Right atrium auricular region (tissue), 2 donors: ENCODE measurements at regions not wholly inside any gene's neighbourhood (a gene's known extent, or its start where the extent isn't known, plus 50 kb on each side); places are given as distances from the start of the nearest gene placed in this dataset.

Source experiments
- DNase-seq: peaks from one replicate; pipeline ENCODE4 v3.0.0-alpha.2; 2019; ENCODE audit warnings: low spot score
- H3K27ac ChIP-seq, 2 donors: fragments of 200-600 bp; sonication (generic); 1 replicate in 1 of 2; 2 replicates in 1 of 2; pipeline ENCODE4 v1.5.1; 2016 to 2019
- H3K27me3 ChIP-seq, 2 donors: fragments of 200-600 bp; sonication (generic); one replicate each; pipeline versions ENCODE4 v1.5.1 to v1.6.0; 2017 to 2019
- H3K36me3 ChIP-seq: fragments of 200-600 bp; sonication (generic); one replicate; pipeline ENCODE4 v1.5.1; 2016
- H3K4me1 ChIP-seq, 2 donors: fragments of 200-600 bp; sonication (generic); one replicate each; pipeline versions ENCODE4 v1.5.1 to v1.6.0; 2017 to 2019
- H3K4me3 ChIP-seq, 2 donors: fragments of 200-600 bp; sonication (generic); 1 replicate in 1 of 2; 2 replicates in 1 of 2; pipeline ENCODE4 v1.5.1; 2017 to 2019; ENCODE audit warnings: mild to moderate bottlenecking in 1 of 2, moderate library complexity in 1 of 2
- H3K9me3 ChIP-seq, 2 donors: fragments of 200-600 bp; sonication (generic); one replicate each; pipeline ENCODE4 v1.5.1; 2019
- CTCF ChIP-seq, 2 donors: fragments of 200-600 bp; sonication (generic); IDR thresholded peaks; one replicate each; pipeline ENCODE4 v1.5.1; 2019; ENCODE audit warnings: antibody characterized with exemption in 2 of 2

- Histone ChIP-seq H3K4me1 (no peaks in the 10 kb centered on the region), H3K4me3 (no peak overlapping the region), H3K27ac (no peak overlapping the region), H3K36me3 (no peaks in the 10 kb centered on the region), H3K9me3 (no peaks in the 10 kb centered on the region), H3K27me3 (no peaks in the 10 kb centered on the region)
- no peak for TF ChIP-seq CTCF (IDR thresholded peaks at IDR 0.05)
- no peak for DNase-seq
These were observed 1612.7 kb upstream of the ACO1 start for GRCh38 chr9:30771760-30772159.

GRCh38 chr9:30773427-30773826, 1611.0 kb upstream of the ACO1 start:
- Histone ChIP-seq H3K36me3 (no peaks in the 10 kb centered on the region), H3K4me1 (no peaks in the 10 kb centered on the region), H3K27ac (no peak overlapping the region), H3K27me3 (no peaks in the 10 kb centered on the region), H3K9me3 (no peaks in the 10 kb centered on the region), H3K4me3 (no peak overlapping the region)
- DNase-seq, result no peak
- no peak for TF ChIP-seq CTCF (IDR thresholded peaks at IDR 0.05)

- Histone ChIP-seq H3K27ac (no peak overlapping the region), H3K9me3 (no peaks in the 10 kb centered on the region), H3K27me3 (no peaks in the 10 kb centered on the region), H3K4me3 (no peak overlapping the region), H3K4me1 (no peaks in the 10 kb centered on the region), H3K36me3 (no peaks in the 10 kb centered on the region)
- no peak for DNase-seq
- TF ChIP-seq CTCF (IDR thresholded peaks at IDR 0.05), result no peak
These were observed 1610.1 kb upstream of the ACO1 start for GRCh38 chr9:30774326-30774725.

GRCh38 chr9:30775236-30775635, 1609.2 kb upstream of the ACO1 start:
- DNase-seq, result no peak
- no peak for TF ChIP-seq CTCF (IDR thresholded peaks at IDR 0.05)
- H3K4me1 ChIP-seq, result no peaks in the 10 kb centered on the region
- no peak overlapping the region for H3K27ac ChIP-seq
- H3K27me3 ChIP-seq, result no peaks in the 10 kb centered on the region
- H3K4me3 ChIP-seq, result no peak overlapping the region
- H3K36me3 ChIP-seq, result no peaks in the 10 kb centered on the region
- H3K9me3 ChIP-seq, result no peaks in the 10 kb centered on the region

GRCh38 chr9:30796764-30797163, 1587.7 kb upstream of the ACO1 start:
- Histone ChIP-seq H3K4me3 (no peak overlapping the region), H3K27ac (no peak overlapping the region), H3K36me3 (no peaks in the 10 kb centered on the region), H3K4me1 (no peaks in the 10 kb centered on the region), H3K27me3 (no peaks in the 10 kb centered on the region), H3K9me3 (no peaks in the 10 kb centered on the region)
- no peak for DNase-seq
- TF ChIP-seq CTCF (IDR thresholded peaks at IDR 0.05), result no peak

GRCh38 chr9:30799527-30800101, 1584.8 kb upstream of the ACO1 start:
- DNase-seq, result no peak
- Histone ChIP-seq H3K36me3 (no peaks in the 10 kb centered on the region), H3K4me3 (no peak overlapping the region), H3K27me3 (no peaks in the 10 kb centered on the region), H3K27ac (no peak overlapping the region), H3K4me1 (no peaks in the 10 kb centered on the region), H3K9me3 (no peaks in the 10 kb centered on the region)
- TF ChIP-seq CTCF (IDR thresholded peaks at IDR 0.05), result no peak
